ENCODE measurements at regions not wholly inside any gene's neighbourhood (a gene's known extent, or its start where the extent isn't known, plus 50 kb on each side); places are given as distances from the start of the nearest gene placed in this dataset.

GRCh38 chr6:120916844-120917243 lies 417.4 kb downstream of the TBC1D32 start:
- ChIA-PET POLR2A (no interaction called here), CTCF (interaction anchor here (2.5 kb wide), 1 partner anchor 26 kb away, joined by 10 read pairs; no protein-coding TSS in a partner anchor)
- no peak for TF ChIP-seq CTCF (IDR thresholded peaks at IDR 0.05; ENCODE audit: control extremely low read depth, extremely low read depth, low read depth, missing control alignments)
- DNase-seq (ENCODE audit: extremely low spot score) = no peak

- DNase-seq (ENCODE audit: extremely low spot score) = no peak
- ChIA-PET POLR2A (no interaction called here), CTCF (no interaction called here)
- TF ChIP-seq CTCF (IDR thresholded peaks at IDR 0.05; ENCODE audit: control extremely low read depth, extremely low read depth, low read depth, missing control alignments) = no peak
These were observed 420.8 kb downstream of the TBC1D32 start for GRCh38 chr6:120913486-120913885.

GRCh38 chr6:120908767-120909166 lies 425.5 kb downstream of the TBC1D32 start:
- CTCF ChIA-PET = no interaction called here
- no peak for DNase-seq (ENCODE audit: extremely low spot score)
- no peak for TF ChIP-seq CTCF (IDR thresholded peaks at IDR 0.05; ENCODE audit: control extremely low read depth, extremely low read depth, low read depth, missing control alignments)
- POLR2A ChIA-PET = no interaction called here

GRCh38 chr6:120903836-120904235 lies 430.4 kb downstream of the TBC1D32 start:
- TF ChIP-seq CTCF (IDR thresholded peaks at IDR 0.05; ENCODE audit: control extremely low read depth, extremely low read depth, low read depth, missing control alignments) = no peak
- ChIA-PET CTCF (interaction anchor here (1.6 kb wide), 1 partner anchor 34 kb away, joined by 4 read pairs; no protein-coding TSS in a partner anchor), POLR2A (no interaction called here)
- DNase-seq (ENCODE audit: extremely low spot score) = no peak

- ChIA-PET CTCF (no interaction called here), POLR2A (no interaction called here)
- no peak for TF ChIP-seq CTCF (IDR thresholded peaks at IDR 0.05; ENCODE audit: control extremely low read depth, extremely low read depth, low read depth, missing control alignments)
- DNase-seq (ENCODE audit: extremely low spot score) = no peak
These were observed 434.3 kb downstream of the TBC1D32 start for GRCh38 chr6:120899932-120900331.

GRCh38 chr6:120894077-120894476 lies 440.2 kb downstream of the TBC1D32 start:
- POLR2A ChIA-PET = no interaction called here
- TF ChIP-seq CTCF (IDR thresholded peaks at IDR 0.05; ENCODE audit: control extremely low read depth, extremely low read depth, low read depth, missing control alignments) = no peak
- DNase-seq (ENCODE audit: extremely low spot score) = no peak
- CTCF ChIA-PET = no interaction called here

GRCh38 chr6:120876931-120877330 lies 457.3 kb downstream of the TBC1D32 start:
- ChIA-PET POLR2A (no interaction called here), CTCF (no interaction called here)
- no peak for TF ChIP-seq CTCF (IDR thresholded peaks at IDR 0.05; ENCODE audit: control extremely low read depth, extremely low read depth, low read depth, missing control alignments)
- DNase-seq (ENCODE audit: extremely low spot score) = no peak

Measured in GM10248 (cell line).